ENCODE measurements at regions not wholly inside any gene's neighbourhood (a gene's known extent, or its start where the extent isn't known, plus 50 kb on each side); places are given as distances from the start of the nearest gene placed in this dataset.
"Not testable (repeated sequence)": the region's sequence is repeated elsewhere in the genome, so short reads cannot be mapped to it uniquely, and the experiment has no call there.

- 20 to 100% (median 83%) methylated on average over 1 to 2 of the region's 2 CpGs; no CpG with 5 or more reads in 2 of the 10 experiments for WGBS, 10 experiments
- Histone ChIP-seq H3K27ac (no peak overlapping the region), H3K4me1 (replicated peaks in 1 of 2) (peaks cover 21 to 40% of the 10 kb centered on the region in 2 donors), H3K4me3 (no peak overlapping the region)
- ATAC-seq (replicated peaks in 6 of 8) = peak in 3 of 8 experiments; percentile 32 to 55 (median 39)
- in situ Hi-C loops (cut with MboI; ENCODE audit: low pct_unique_long_range_greater_than_20kb in 2 of 9, low sequenced_read_pairs in 9 of 9, unreplicated experiment in 9 of 9) = no loop called here
These were observed 50.8 kb upstream of the PCSK1 start for GRCh38 chr5:96483878-96484277.

DNA sequence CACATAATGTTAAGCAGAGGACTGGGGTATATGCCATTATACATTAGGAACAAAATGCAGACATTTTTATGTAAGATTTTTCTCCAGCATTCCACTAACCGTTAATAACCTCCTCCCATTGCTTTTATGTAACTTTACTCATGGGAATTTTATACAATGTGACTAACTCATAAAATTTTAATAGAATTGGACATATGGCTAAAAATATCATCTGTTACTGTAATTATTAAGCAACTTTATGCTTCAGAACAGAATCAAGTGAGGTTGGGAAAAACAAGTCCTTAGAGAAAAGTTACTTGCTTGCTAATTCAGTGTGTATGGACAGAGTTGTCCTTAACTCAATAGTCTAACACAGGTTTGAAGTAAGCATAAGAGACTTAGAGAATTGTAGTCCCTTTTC lies 54.8 kb upstream of the PCSK1 start:
- in situ Hi-C loops (cut with MboI; ENCODE audit: low pct_unique_long_range_greater_than_20kb in 2 of 9, low sequenced_read_pairs in 9 of 9, unreplicated experiment in 9 of 9) = no loop called here
- H3K27ac ChIP-seq = no peak overlapping the region
- 0 to 100% (median 45%) methylated on average over 1 of the region's 1 CpG; no CpG with 5 or more reads in 2 of the 10 experiments for WGBS, 10 experiments
- peak in 1 of 8 experiments; percentile 26 for ATAC-seq (replicated peaks in 6 of 8)
- H3K4me3 ChIP-seq = no peak overlapping the region
- peaks cover 5 to 15% of the 10 kb centered on the region in 2 donors for H3K4me1 ChIP-seq (replicated peaks in 1 of 2)

GRCh38 chr5:96489532-96489931 lies 56.5 kb upstream of the PCSK1 start:
- in situ Hi-C loops (cut with MboI; ENCODE audit: low pct_unique_long_range_greater_than_20kb in 2 of 9, low sequenced_read_pairs in 9 of 9, unreplicated experiment in 9 of 9) = no loop called here
- peaks cover 0 to 4% of the 10 kb centered on the region in 2 donors for H3K4me1 ChIP-seq (replicated peaks in 1 of 2)
- H3K27ac ChIP-seq = no peak overlapping the region
- H3K4me3 ChIP-seq = no peak overlapping the region
- peak in 2 of 8 experiments; percentile 46 to 76 for ATAC-seq (replicated peaks in 6 of 8)
- WGBS, 10 experiments = 20 to 92% (median 45%) methylated on average over 1 to 2 of the region's 2 CpGs; no CpG with 5 or more reads in 4 of the 10 experiments

DNA sequence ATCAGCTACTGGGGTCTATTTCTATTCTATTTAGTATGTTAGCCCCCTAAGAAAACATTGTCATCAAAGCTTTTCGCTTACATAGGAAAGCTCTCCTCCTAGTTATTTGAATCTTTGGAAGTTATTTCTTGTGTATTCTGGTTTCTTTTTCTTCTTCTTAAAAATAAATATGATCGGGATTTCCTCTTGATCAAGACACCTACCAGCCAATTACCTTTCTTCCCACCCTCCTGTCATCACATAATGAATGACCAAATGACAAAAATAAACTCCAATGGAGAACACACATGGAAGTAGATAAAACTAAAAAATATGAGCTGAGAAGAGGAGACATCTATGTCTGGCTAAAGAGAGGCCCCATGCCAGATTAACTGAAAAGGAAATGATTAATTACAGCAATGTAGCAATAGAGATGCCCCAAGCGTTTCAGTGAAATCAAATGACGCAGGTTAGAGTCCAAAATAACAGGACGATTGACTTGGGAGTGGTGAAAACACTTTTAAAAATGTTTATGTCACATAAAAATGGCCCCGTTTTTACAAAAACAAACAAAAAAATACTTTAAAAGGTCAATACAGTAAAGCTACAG lies 59.5 kb upstream of the PCSK1 start:
- peaks cover 0 to 4% of the 10 kb centered on the region in 2 donors for H3K4me1 ChIP-seq (replicated peaks in 1 of 2)
- peak in 1 of 8 experiments; percentile 37 for ATAC-seq (replicated peaks in 6 of 8)
- no peak overlapping the region for H3K4me3 ChIP-seq
- H3K27ac ChIP-seq = no peak overlapping the region
- in situ Hi-C loops (cut with MboI; ENCODE audit: low pct_unique_long_range_greater_than_20kb in 2 of 9, low sequenced_read_pairs in 9 of 9, unreplicated experiment in 9 of 9) = no loop called here
- WGBS, 10 experiments = 26 to 97% (median 80%) methylated on average over 4 to 6 of the region's 6 CpGs

- in situ Hi-C loops (cut with MboI; ENCODE audit: low pct_unique_long_range_greater_than_20kb in 2 of 9, low sequenced_read_pairs in 9 of 9, unreplicated experiment in 9 of 9) = no loop called here
- no peak for ATAC-seq (replicated peaks in 6 of 8)
These were observed 60.3 kb upstream of the PCSK1 start for GRCh38 chr5:96493219-96493790.

DNA sequence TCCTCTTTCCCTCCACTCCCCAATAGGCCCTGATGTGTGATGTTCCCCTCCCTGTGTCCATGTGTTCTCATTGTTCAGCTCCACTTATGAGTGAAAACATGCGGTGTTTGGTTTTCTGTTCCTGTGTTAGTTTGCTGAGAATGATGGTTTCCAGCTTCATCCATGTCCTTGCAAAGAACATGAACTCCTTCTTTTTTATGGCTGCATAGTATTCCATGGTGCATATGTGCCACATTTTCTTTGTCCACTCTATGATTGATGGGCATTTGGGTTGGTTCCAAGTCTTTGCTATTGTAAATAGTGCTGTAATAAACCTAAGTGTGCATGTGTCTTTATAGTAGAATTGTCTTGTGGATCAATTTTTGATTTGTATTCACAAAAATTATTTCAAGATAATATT lies 62.4 kb upstream of the PCSK1 start:
- ATAC-seq (replicated peaks in 6 of 8); H3K27ac ChIP-seq; H3K4me3 ChIP-seq; in situ Hi-C loops (cut with MboI; ENCODE audit: low pct_unique_long_range_greater_than_20kb in 2 of 9, low sequenced_read_pairs in 9 of 9, unreplicated experiment in 9 of 9); H3K4me1 ChIP-seq (replicated peaks in 1 of 2): not testable (repeated sequence)
- 20 to 86% methylated on average over 1 of the region's 1 CpG; no CpG with 5 or more reads in 8 of the 10 experiments for WGBS, 10 experiments

More at GRCh38 chr5:96493219-96493790, 60.3 kb upstream of the PCSK1 start:
- Histone ChIP-seq H3K4me1 (replicated peaks in 1 of 2) (peaks cover 0 to 4% of the 10 kb centered on the region in 2 donors), H3K27ac (no peak overlapping the region), H3K4me3 (no peak overlapping the region)
- 53 to 100% (median 81%) methylated on average over 1 to 3 of the region's 3 CpGs for WGBS, 10 experiments

DNA sequence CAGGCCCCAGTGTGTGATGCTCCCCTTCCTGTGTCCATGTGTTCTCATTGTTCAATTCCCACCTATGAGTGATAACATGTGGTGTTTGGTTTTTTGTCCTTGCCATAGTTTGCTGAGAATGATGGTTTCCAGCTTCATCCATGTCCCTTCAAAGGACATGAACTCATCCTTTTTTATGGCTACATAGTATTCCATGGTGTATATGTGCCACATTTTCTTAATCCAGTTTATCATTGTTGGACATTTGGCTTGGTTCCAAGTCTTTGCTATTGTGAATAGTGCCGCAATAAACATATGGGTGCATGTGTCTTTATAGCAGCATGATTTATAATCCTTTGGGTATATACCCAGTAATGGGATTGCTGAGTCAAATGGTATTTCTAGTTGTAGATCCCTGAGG lies 64.0 kb upstream of the PCSK1 start:
- ATAC-seq (replicated peaks in 6 of 8); H3K27ac ChIP-seq; in situ Hi-C loops (cut with MboI; ENCODE audit: low pct_unique_long_range_greater_than_20kb in 2 of 9, low sequenced_read_pairs in 9 of 9, unreplicated experiment in 9 of 9); H3K4me1 ChIP-seq (replicated peaks in 1 of 2); H3K4me3 ChIP-seq: not testable (repeated sequence)
- 80 to 100% methylated on average over 1 of the region's 1 CpG; no CpG with 5 or more reads in 8 of the 10 experiments for WGBS, 10 experiments

- no peak for ATAC-seq (replicated peaks in 6 of 8)
- in situ Hi-C loops (cut with MboI; ENCODE audit: low pct_unique_long_range_greater_than_20kb in 2 of 9, low sequenced_read_pairs in 9 of 9, unreplicated experiment in 9 of 9) = no loop called here
- Histone ChIP-seq H3K4me3 (no peak overlapping the region), H3K4me1 (replicated peaks in 1 of 2) (peaks cover 2 to 27% of the 10 kb centered on the region in 2 donors), H3K27ac (no peak overlapping the region)
- WGBS, 10 experiments = 33 to 94% (median 77%) methylated on average over 2 to 8 of the region's 8 CpGs
These were observed 66.8 kb upstream of the PCSK1 start for GRCh38 chr5:96499753-96500345.

DNA sequence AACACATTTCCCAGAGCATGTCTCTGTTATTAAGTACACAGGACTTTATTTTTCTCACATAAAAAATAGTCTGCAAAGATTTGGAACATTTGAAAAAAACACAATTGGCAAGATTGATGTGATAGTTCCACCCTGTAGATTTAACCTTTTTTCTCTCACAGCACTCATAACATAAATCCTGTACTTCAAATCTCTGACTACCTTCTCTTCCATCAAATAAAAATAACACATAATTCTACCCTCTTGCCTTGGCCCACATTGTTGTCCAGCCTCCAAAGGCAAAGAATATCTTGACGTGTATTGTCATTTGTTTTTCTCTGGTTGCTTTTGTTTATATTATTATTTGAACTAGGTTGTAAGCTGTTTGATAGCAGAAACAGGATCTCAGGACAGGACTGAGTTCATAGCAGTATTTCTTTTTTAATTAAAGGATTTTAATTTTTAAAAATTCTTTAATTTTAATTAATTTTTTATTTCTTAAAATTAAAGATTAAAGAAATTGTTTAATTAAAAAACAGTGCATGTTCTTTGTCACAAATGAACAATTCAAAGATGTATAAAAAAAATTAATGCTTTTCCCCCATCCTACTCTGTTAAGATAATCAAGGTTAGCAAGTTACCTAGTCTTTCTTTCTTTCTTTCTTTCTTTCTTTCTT lies 69.1 kb upstream of the PCSK1 start:
- Histone ChIP-seq H3K4me3 (no peak overlapping the region), H3K4me1 (replicated peaks in 1 of 2) (peaks cover 2 to 27% of the 10 kb centered on the region in 2 donors), H3K27ac (no peak overlapping the region)
- peak in 3 of 8 experiments; percentile 51 to 74 (median 61) for ATAC-seq (replicated peaks in 6 of 8)
- 17 to 100% (median 60%) methylated on average over 1 of the region's 1 CpG; no CpG with 5 or more reads in 1 of the 10 experiments for WGBS, 10 experiments
- in situ Hi-C loops (cut with MboI; ENCODE audit: low pct_unique_long_range_greater_than_20kb in 2 of 9, low sequenced_read_pairs in 9 of 9, unreplicated experiment in 9 of 9) = no loop called here

- WGBS, 10 experiments = 38 to 92% (median 74%) methylated on average over 1 to 14 of the region's 15 CpGs
- Histone ChIP-seq H3K4me1 (replicated peaks in 1 of 2) (peaks cover 2 to 27% of the 10 kb centered on the region in 2 donors), H3K4me3 (no peak overlapping the region), H3K27ac (no peak overlapping the region)
- in situ Hi-C loops (cut with MboI; ENCODE audit: low pct_unique_long_range_greater_than_20kb in 2 of 9, low sequenced_read_pairs in 9 of 9, unreplicated experiment in 9 of 9) = no loop called here
- ATAC-seq (replicated peaks in 6 of 8) = peak in 5 of 8 experiments; percentile 30 to 58 (median 40)
These were observed 70.6 kb upstream of the PCSK1 start for GRCh38 chr5:96503501-96504236.

- H3K27ac ChIP-seq = no peak overlapping the region
- no peak for ATAC-seq (replicated peaks in 6 of 8)
- peaks cover 10 to 50% of the 10 kb centered on the region in 2 donors for H3K4me1 ChIP-seq (replicated peaks in 1 of 2)
- WGBS, 10 experiments = 50% methylated on average over 1 of the region's 1 CpG; no CpG with 5 or more reads in 9 of the 10 experiments
- no peak overlapping the region for H3K4me3 ChIP-seq
- in situ Hi-C loops (cut with MboI; ENCODE audit: low pct_unique_long_range_greater_than_20kb in 2 of 9, low sequenced_read_pairs in 9 of 9, unreplicated experiment in 9 of 9) = no loop called here
These were observed 73.3 kb upstream of the PCSK1 start for GRCh38 chr5:96506376-96506775.

- ATAC-seq (replicated peaks in 6 of 8) = peak in 3 of 8 experiments; percentile 69 to 94 (median 81)
- Histone ChIP-seq H3K27ac (no peak overlapping the region), H3K4me1 (replicated peaks in 1 of 2) (peaks cover 10 to 46% of the 10 kb centered on the region in 2 donors), H3K4me3 (no peak overlapping the region)
- 53 to 100% (median 88%) methylated on average over 1 to 4 of the region's 7 CpGs; no CpG with 5 or more reads in 3 of the 10 experiments for WGBS, 10 experiments
- in situ Hi-C loops (cut with MboI; ENCODE audit: low pct_unique_long_range_greater_than_20kb in 2 of 9, low sequenced_read_pairs in 9 of 9, unreplicated experiment in 9 of 9) = no loop called here
These were observed 73.9 kb upstream of the PCSK1 start for GRCh38 chr5:96506866-96507527.
